ENCODE measurements at regions not wholly inside any gene's neighbourhood (a gene's known extent, or its start where the extent isn't known, plus 50 kb on each side); places are given as distances from the start of the nearest gene placed in this dataset.
A peak's percentile ranks its signal among the peaks of the same experiment; 100 is the strongest.

DNA sequence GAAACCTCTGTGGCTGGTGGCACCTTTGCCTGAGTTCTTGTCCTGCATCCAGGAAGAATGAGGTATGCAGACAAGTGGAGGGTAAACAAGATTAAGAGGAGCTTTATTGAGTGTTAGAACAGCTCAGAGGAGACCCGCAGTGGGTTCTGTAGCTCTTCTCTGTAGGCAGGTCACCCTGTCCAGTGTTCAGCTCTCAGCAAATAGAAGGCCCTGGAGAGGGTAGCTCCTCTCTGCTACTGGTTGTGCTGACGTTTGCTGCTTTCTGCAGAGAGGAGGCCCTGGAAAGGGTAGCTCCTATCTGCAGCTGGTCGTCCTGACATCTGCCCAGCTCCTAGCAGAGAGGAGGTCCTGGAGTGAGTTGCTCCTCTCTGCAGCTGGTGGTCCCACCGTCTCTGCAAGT, 96.8 kb upstream of the CCDC112 start:
- Histone ChIP-seq H3K27me3 (ENCODE audit: control insufficient read depth in 1 of 2, insufficient read depth in 2 of 2, low read length in 2 of 2) (0 out of 5 replicates have a peak, but pooled peaks cover 0 to 3% of the 10 kb centered on the region in 2 experiments), H4K20me1 (ENCODE audit: insufficient read depth, low read length) (no peaks in the 10 kb centered on the region), H3K4me1 (ENCODE audit: insufficient read depth, low read length) (no peaks in the 10 kb centered on the region), H3K4me3 (replicated peaks in 1 of 3; ENCODE audit: insufficient read depth in 1 of 3, low read depth in 2 of 3, low read length in 3 of 3) (no peak overlapping the region), H2AFZ (ENCODE audit: low read length) (no peak overlapping the region), H3K9me3 (ENCODE audit: low read length) (no peaks in the 10 kb centered on the region), H3K36me3 (replicated peaks in 1 of 2; ENCODE audit: control insufficient read depth in 1 of 2, insufficient read depth in 2 of 2, low read length in 2 of 2) (no peaks in the 10 kb centered on the region), H3K9ac (ENCODE audit: insufficient read depth, low read depth, low read length) (no peak overlapping the region), H3K4me2 (ENCODE audit: low read depth, low read length) (no peak overlapping the region), H3K79me2 (ENCODE audit: insufficient read depth, low read length) (no peaks in the 10 kb centered on the region), H3K27ac (ENCODE audit: extremely low read length, insufficient read depth, low read length) (no peak overlapping the region)
- no peak for FAIRE-seq
- no peak for DNase-seq (ENCODE audit: low spot score)
- 0% methylated on average over 4 of the region's 4 CpGs for WGBS (ENCODE audit: low lambda C conversion rate)
- no TSS peak for BruUV-seq (replicated peaks)
- peak in 1 of 2 experiments; percentile 26; a peak in 1 of 4 replicates for TF ChIP-seq MAFK (conservative IDR thresholded peaks at IDR 0.05 in 1 of 2, IDR thresholded peaks at IDR 0.05 in 1 of 2; ENCODE audit: low read length in 2 of 2)
- TF ChIP-seq ZNF17 (CRISPR knock-in tag; IDR thresholded peaks at IDR 0.05), result no peak
- in situ Hi-C loops (cut with HindIII; ENCODE audit: extremely low pct_ligation_motif_present, low pct_unique_long_range_greater_than_20kb) (no loop called here), intact Hi-C loops (cut with micrococcal nuclease; ENCODE audit: unreplicated experiment) (no loop called here)
- CTCF ChIA-PET (ENCODE audit: low intra/inter-chr PET ratio, low total read pairs), result no interaction called here
- POLR2A ChIA-PET, result no interaction called here
- no peak for ATAC-seq

DNA sequence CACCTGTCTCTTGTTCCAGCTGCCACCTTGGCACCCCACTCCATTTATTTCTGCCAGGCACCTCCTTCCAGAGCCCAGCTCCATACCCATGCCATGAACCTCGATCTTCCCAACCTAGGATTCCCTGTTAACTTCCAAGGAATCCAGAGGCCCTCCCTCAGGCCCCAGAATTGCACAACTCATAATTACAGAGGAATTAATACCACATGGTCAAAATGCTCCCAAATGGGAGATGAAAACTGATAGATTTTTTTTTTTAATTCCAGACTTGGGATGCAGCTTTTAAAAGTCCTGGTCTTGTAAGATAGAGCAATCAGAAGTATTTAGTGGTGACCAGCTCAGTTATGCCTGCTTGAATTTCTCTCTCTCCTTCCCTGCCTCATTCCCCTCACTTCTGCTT, 96.2 kb upstream of the CCDC112 start:
- Histone ChIP-seq H3K79me2 (ENCODE audit: insufficient read depth, low read length) (no peaks in the 10 kb centered on the region), H3K9me3 (ENCODE audit: low read length) (no peaks in the 10 kb centered on the region), H3K4me2 (ENCODE audit: low read depth, low read length) (no peak overlapping the region), H3K9ac (ENCODE audit: insufficient read depth, low read depth, low read length) (no peak overlapping the region), H3K27ac (ENCODE audit: extremely low read length, insufficient read depth, low read length) (no peak overlapping the region), H3K4me3 (replicated peaks in 1 of 3; ENCODE audit: insufficient read depth in 1 of 3, low read depth in 2 of 3, low read length in 3 of 3) (no peak overlapping the region), H4K20me1 (ENCODE audit: insufficient read depth, low read length) (no peaks in the 10 kb centered on the region), H3K27me3 (ENCODE audit: control insufficient read depth in 1 of 2, insufficient read depth in 2 of 2, low read length in 2 of 2) (0 out of 5 replicates have a peak, but pooled peaks cover 0 to 3% of the 10 kb centered on the region in 2 experiments), H3K36me3 (replicated peaks in 1 of 2; ENCODE audit: control insufficient read depth in 1 of 2, insufficient read depth in 2 of 2, low read length in 2 of 2) (no peaks in the 10 kb centered on the region), H3K4me1 (ENCODE audit: insufficient read depth, low read length) (no peaks in the 10 kb centered on the region), H2AFZ (ENCODE audit: low read length) (no peak overlapping the region)
- in situ Hi-C loops (cut with HindIII; ENCODE audit: extremely low pct_ligation_motif_present, low pct_unique_long_range_greater_than_20kb) (no loop called here), intact Hi-C loops (cut with micrococcal nuclease; ENCODE audit: unreplicated experiment) (no loop called here)
- ATAC-seq (no peak), FAIRE-seq (no peak), DNase-seq (ENCODE audit: low spot score) (no peak)
- POLR2A ChIA-PET, result no interaction called here
- 5% methylated on average over 1 of the region's 1 CpG for WGBS (ENCODE audit: low lambda C conversion rate)
- CTCF ChIA-PET (ENCODE audit: low intra/inter-chr PET ratio, low total read pairs), result no interaction called here
- no peak for TF ChIP-seq HNRNPL (IDR thresholded peaks at IDR 0.05; ENCODE audit: low read depth, low read length)
- TF ChIP-seq, protein P1, sequence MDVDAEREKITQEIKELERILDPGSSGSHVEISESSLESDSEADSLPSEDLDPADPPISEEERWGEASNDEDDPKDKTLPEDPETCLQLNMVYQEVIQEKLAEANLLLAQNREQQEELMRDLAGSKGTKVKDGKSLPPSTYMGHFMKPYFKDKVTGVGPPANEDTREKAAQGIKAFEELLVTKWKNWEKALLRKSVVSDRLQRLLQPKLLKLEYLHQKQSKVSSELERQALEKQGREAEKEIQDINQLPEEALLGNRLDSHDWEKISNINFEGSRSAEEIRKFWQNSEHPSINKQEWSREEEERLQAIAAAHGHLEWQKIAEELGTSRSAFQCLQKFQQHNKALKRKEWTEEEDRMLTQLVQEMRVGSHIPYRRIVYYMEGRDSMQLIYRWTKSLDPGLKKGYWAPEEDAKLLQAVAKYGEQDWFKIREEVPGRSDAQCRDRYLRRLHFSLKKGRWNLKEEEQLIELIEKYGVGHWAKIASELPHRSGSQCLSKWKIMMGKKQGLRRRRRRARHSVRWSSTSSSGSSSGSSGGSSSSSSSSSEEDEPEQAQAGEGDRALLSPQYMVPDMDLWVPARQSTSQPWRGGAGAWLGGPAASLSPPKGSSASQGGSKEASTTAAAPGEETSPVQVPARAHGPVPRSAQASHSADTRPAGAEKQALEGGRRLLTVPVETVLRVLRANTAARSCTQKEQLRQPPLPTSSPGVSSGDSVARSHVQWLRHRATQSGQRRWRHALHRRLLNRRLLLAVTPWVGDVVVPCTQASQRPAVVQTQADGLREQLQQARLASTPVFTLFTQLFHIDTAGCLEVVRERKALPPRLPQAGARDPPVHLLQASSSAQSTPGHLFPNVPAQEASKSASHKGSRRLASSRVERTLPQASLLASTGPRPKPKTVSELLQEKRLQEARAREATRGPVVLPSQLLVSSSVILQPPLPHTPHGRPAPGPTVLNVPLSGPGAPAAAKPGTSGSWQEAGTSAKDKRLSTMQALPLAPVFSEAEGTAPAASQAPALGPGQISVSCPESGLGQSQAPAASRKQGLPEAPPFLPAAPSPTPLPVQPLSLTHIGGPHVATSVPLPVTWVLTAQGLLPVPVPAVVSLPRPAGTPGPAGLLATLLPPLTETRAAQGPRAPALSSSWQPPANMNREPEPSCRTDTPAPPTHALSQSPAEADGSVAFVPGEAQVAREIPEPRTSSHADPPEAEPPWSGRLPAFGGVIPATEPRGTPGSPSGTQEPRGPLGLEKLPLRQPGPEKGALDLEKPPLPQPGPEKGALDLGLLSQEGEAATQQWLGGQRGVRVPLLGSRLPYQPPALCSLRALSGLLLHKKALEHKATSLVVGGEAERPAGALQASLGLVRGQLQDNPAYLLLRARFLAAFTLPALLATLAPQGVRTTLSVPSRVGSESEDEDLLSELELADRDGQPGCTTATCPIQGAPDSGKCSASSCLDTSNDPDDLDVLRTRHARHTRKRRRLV (CRISPR knock-in tag; IDR thresholded peaks at IDR 0.05), result no peak
- no TSS peak for BruUV-seq (replicated peaks)
